NCI-H2227 (cell line): ENCODE measurements at regions not wholly inside any gene's neighbourhood (a gene's known extent, or its start where the extent isn't known, plus 50 kb on each side); places are given as distances from the start of the nearest gene placed in this dataset.
"Not testable (repeated sequence)": the region's sequence is repeated elsewhere in the genome, so short reads cannot be mapped to it uniquely, and the experiment has no call there.

Experiments used
- DNase-seq: peaks from one replicate; lab custom pipeline; 2025; ENCODE audit not compliant: unreplicated experiment; lab: John Stamatoyannopoulos, UW

- no peak for DNase-seq
Observed at GRCh38 chr2:40680547-40680946, 228.7 kb upstream of the SLC8A1 start.

DNA sequence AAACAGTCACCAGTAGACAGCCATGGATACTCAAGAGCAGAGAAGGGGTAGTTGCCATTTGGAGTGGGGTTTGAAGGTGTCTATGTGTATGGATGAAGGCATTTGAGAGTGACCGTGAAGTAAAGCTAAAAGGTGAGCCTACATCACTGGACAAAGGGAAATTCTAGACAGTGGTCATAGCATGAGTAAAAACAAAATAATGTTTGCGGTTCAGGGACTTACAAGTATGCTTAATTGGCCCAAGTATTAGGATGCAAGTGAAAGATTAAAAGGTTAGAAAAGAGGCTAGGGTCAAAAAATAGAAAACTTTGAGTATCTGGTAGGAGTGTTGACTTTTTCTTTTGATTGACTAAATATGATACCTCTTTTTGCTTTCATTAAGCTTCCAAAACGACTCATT lies 238.1 kb upstream of the SLC8A1 start:
- DNase-seq = no peak

DNA sequence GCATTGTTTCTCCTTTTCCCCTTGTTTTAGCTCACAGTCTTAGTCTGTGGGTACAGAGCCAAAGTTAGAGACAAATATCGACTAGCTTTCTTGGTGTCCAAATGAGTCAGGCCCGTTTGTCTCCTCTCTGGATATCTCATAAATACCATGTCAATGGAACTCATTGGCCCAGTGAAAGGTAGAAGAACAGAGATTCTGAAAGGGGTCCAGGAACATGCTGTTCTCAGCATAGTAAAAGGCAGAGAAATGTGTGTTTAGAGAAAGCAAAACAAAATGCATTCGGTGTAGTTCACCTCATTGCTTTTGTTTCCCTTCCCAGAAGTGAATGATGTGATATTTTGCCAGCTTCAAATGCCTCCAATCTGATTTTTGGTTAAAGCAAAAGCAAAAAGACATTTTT lies 238.6 kb upstream of the SLC8A1 start:
- no peak for DNase-seq

GRCh38 chr2:40700231-40700954 lies 248.5 kb upstream of the SLC8A1 start:
- DNase-seq = no peak

DNA sequence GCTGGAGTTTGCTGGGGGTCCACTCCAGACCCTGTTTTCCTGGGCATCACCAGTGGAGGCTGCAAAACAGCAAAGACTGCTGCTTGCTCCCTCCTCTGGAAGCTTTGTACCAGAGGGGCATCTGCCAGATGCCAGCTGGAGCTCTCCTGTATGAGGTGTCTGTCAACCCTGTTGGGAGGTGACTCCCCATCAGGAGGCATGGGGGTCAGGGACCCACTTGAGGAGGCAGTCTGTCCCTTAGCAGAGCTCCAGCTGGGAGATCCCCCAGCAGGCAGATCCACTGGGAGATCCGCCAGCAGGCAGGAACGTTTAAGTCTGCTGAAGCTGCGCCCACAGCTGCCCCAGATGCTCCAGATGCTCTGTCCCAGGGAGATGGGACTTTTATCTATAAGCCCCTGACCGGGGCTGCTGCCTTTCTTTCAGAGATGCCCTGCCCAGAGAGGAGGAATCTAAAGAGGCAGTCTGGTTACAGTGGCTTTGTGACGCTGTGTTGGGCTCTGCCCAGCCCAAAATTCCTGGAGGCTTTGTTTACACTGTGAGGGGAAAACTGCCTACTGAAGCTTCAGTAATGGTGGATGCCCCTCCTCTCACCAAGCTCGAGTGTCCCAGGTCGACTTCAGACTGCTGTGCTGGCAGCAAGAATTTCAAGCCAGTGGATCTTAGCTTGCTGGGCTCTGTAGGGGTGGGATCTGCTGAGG lies 260.5 kb upstream of the SLC8A1 start:
- not testable (repeated sequence) for DNase-seq

DNA sequence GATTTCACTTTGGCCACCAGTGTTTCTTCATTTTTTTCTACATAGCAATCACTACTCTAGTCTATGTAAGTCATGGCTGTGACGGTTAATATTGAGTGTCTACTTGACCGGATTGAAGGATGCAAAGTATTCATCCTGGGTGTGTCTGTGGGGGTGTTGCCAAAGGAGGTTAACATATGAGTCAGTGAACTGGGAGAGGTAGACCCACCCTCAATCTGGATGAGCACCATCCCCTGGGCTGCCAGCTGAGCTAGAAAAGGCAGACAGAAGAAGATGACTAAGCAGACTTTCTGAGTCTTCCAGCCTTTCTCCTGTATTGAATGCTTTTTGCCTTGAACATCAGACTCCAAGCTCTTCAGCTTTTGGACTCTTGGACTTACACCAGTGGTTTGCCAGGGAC lies 265.0 kb upstream of the SLC8A1 start:
- no peak for DNase-seq

DNA sequence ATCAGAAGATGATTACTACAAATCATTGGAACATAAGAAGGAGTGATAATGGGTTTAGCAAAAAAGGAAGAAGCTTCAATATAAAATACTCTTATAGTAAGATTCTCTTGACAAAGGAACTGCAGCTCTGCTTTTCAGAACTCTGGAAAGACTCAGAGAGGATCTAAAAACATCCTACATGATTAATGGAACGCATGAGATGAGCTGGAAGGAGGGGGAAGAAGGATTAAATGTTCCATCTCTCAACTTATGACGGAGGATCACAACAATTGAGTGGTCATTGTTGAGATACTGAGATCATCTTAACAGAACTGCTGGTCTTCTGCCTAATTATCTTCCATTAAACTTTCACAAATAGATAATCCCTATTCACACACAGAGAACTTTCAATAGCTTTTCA lies 267.5 kb upstream of the SLC8A1 start:
- DNase-seq = no peak

- DNase-seq = no peak
Observed at GRCh38 chr2:40721595-40721994, 269.7 kb upstream of the SLC8A1 start.

DNA sequence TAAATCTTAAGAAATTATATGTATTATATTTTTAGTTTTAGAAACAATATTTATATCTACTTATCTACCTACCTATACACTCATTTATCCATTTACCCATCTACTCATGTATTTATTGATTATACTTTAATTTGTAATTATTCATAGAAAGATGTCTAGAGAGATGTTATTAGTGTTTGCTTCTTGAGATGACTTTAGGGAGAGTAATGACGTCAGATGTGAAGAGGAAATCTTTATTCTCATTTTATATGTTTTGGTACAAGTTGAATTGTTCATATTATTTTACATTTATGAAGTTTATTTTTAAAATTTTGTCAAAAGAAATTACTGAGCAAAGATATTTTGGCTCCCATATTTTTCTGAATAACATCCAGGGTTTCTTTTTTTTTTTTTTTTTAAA lies 271.3 kb upstream of the SLC8A1 start:
- no peak for DNase-seq

- no peak for DNase-seq
Observed at GRCh38 chr2:40725040-40725439, 273.1 kb upstream of the SLC8A1 start.

DNA sequence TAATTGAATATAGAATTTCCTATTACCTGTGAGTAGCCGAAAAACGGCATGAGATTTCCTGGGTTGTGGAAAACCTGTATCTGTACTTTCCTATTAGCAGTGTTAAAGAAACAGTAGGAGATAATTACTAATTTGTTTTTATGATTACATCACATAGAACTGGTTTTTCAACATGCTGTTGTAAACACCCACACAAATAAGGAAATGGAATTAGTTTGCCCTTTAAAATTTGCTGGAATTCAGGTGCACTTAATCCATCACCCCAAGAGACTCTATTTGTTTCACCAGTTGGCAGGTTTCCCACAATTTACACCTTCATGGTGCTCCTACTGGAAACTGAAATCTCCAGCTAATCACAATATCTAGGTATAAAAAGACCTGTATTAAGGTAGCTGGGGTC lies 274.1 kb upstream of the SLC8A1 start:
- DNase-seq = no peak

DNA sequence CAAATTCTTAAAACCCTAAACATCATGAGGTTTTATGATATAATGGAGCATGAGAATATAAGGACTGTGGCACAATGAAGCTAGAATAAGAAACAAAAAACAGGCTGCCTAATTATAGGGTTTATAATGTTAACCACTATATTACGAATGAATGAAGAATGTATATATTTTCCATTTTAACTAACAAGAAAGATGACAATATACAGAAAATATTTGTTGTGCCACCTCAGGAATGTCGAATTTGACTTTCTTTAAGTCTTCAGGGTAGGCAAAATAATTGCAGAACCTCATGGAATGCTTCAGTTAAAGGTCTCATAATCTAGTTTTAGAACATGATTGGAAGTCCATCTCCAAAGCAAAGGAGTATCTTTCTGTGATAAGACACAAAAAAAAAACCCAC lies 282.9 kb upstream of the SLC8A1 start:
- DNase-seq = no peak

DNA sequence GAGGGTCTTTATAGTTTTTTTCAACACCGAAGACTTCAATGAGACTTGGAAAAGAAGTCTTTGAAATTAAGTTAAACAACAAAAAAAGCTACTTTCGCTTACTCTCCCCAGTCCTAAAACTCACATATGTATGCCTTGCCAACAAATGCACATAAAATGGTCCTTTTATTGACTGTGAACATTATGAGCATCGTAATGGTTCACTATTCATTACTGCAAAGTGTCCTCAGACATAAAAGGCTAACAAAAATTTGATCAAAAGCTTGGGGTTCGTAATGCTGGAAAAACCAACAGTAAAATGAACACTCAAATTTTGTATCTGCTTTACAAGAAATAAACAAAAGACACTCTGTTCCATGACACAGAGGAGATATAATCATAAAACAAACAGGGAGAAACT lies 285.3 kb upstream of the SLC8A1 start:
- DNase-seq = no peak

DNA sequence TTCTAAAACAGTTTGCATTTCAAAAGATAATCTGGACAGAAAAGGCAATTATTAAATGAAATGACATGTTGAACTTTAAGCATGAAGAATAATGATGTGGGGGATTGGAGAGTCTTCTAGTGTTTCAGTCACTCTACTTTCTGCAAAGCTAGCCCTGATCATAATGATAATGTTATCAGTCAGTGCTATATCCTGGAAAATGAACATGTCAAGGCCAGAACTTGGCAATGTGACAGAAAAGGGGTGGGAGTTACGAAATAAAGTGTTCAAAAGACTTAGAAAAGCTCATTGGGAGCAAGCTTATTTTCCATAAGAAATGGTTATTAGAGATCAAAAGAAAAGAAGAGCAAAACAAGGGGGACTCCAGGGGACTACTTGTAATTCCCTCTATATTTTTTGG lies 288.5 kb upstream of the SLC8A1 start:
- no peak for DNase-seq

DNA sequence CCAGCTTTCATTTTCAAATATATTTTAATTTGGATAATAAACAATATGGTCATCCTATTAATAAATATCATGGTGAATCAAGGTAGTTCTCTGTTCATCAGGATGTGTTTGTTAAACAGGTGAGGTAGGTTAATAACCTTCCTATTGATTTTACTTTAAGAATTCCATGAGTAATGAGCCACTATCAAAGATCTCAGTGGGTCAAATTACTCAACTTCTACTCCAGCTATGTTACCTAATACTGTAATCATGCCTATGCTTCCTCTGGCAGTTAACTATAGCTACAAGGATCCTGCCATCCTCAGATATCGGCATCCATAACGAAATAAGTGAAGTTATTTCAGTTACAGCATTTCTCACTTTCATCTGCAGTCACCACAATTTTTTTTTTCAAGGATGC lies 289.6 kb upstream of the SLC8A1 start:
- no peak for DNase-seq

DNA sequence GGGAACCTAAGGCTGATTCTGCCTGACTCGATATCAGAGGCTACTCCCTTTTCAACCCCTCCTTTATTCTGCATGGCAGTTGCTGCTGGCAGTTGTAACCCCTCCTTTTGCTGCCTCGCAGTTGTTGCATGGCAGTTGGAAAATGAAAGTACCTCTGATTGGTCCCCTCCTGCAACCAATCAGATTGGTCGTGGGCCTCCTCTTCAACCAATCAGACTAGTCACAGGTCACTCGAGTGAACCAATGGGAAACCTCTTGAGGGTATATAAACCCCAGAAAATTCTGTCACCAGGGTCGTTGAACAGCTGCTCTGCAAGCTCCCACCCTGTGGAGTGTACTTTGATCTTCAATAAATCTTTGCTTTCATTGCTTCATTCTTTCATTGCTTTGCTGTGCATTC lies 294.3 kb upstream of the SLC8A1 start:
- no peak for DNase-seq

DNA sequence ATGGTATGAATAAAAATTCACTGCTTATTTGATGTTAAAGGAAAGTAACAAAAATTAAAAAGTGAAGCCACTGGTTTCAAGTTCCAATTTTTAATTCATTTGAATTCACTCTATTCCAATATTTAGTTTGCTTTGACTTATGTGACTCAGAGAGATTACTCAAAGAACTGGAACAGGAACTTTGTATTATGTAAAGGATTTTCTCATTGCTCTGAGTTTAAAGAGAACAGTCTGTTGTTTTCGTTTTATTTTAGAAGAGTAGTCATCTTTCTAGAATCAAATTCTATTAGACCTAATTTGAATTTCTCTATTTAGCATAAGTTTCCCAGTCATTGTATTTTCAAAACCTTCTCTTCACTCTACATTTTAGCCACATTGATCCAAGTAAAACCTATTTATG lies 300.1 kb upstream of the SLC8A1 start:
- no peak for DNase-seq

- no peak for DNase-seq
Observed at GRCh38 chr2:40752796-40753195, 300.9 kb upstream of the SLC8A1 start.

DNA sequence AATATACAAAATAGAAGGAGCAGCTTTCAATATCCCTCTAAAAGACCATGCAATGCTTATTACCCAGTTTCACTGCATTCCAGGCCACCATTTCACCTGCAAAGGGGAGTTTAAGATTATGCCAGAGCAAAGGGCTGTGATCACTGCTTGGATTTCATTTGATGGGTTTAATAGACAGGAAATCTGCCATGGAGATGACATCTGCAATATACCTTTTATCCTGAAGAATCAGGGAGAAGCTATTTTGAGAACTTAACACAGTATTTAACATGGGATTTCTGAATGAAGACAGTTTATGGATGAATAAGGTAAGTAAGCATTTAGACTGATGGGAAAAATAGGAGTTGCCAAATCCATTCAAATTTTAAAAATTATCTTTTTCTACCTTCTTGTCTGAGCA lies 303.0 kb upstream of the SLC8A1 start:
- no peak for DNase-seq

- no peak for DNase-seq
Observed at GRCh38 chr2:40758401-40759155, 306.7 kb upstream of the SLC8A1 start.

DNA sequence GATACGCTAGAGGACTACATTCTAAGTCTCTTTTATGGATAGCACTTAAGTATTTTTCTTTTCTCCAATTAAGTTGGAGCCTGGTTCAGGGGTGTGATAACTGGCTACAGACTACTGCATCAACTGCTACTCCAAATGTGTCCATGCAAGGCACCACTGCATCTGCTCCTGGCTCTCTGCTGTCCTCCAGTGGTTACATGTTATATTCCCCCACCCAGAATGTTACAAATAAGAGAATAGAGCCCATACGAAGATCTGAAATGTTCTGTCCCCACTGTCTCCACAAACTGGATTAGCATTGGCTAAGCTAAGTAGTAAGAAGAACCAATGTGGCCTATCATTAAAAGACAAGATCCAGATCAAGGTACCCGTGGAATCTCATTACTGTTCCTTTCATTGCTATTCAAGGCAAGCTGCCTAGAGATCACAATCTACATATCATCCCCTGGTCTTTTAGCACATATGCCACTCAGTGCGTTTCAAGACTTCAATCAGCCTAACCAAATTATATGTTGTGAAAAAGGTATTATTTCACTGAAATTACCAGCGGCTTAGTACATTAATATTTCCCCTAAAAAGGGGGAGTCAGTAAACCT lies 308.3 kb upstream of the SLC8A1 start:
- DNase-seq = peak; percentile 52

DNA sequence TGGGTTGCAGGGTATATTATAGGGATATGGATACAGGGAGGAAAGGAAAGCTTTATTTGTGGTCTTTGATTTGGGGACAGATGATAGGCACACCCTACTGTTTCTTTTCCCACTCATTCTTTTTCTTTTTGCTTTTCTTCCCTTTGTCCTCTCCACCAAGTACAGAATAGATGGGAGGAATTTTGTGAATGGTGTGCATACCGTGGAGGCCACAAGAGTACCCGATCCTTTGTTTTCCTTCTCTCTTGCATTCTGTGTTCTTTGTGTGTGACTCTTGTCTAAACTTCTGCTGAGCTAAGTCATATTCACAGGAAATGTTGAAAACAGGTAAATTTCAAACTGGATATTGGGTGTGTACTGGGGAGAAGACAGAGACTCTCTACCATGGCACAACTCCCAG lies 321.4 kb upstream of the SLC8A1 start:
- DNase-seq = no peak
